HL-60 (cell line): ENCODE measurements at regions not wholly inside any gene's neighbourhood (a gene's known extent, or its start where the extent isn't known, plus 50 kb on each side); places are given as distances from the start of the nearest gene placed in this dataset.

Source experiments
- DNase-seq, 2 experiments: peaks; one replicate each; pipeline ENCODE4 v3.0.0-alpha.2; 2010 to 2020; ENCODE audit warnings: low read depth in 1 of 2, low spot score in 1 of 2
- H3K27ac ChIP-seq: fragments of 250-450 bp; sonication (Bioruptor Pico); replicated peaks from 2 replicates; pipeline ENCODE4 v1.5.1; 2020; ENCODE audit warnings: mild to moderate bottlenecking, moderate library complexity
- H3K27me3 ChIP-seq: fragments of 250-450 bp; sonication (Bioruptor Pico); 2 replicates; pipeline ENCODE4 v1.5.1; 2021; ENCODE audit warnings: mild to moderate bottlenecking, moderate library complexity; ENCODE audit not compliant: insufficient read depth, poor library complexity, severe bottlenecking
- H3K4me3 ChIP-seq: replicated peaks from 2 replicates; pipeline ENCODE4 v1.5.1; 2011; ENCODE audit warnings: mild to moderate bottlenecking, control low read depth, low read length; ENCODE audit not compliant: insufficient read depth
- GABPA ChIP-seq: IDR thresholded peaks from 2 replicates; pipeline ENCODE4 v1.6.1; 2012; ENCODE audit warnings: low read depth
- POLR2AphosphoS5 ChIP-seq: IDR thresholded peaks from 2 replicates; pipeline ENCODE4 v1.6.1; 2012; ENCODE audit warnings: low read depth
- SPI1 ChIP-seq: IDR thresholded peaks from 2 replicates; pipeline ENCODE4 v1.6.1; 2012; ENCODE audit warnings: low read depth, mild to moderate bottlenecking, borderline replicate concordance
- TF ChIP-seq, protein P1 (sequence below): IDR thresholded peaks from 2 replicates; pipeline ENCODE4 v1.6.1; 2012; ENCODE audit warnings: low read depth; ENCODE audit not compliant: insufficient replicate concordance
- TF ChIP-seq, protein P2 (sequence below): IDR thresholded peaks from one replicate; pipeline ENCODE4 v1.5.1; 2011; ENCODE audit warnings: low read length, control low read depth, inconsistent platforms; ENCODE audit not compliant: insufficient read depth

DNA sequence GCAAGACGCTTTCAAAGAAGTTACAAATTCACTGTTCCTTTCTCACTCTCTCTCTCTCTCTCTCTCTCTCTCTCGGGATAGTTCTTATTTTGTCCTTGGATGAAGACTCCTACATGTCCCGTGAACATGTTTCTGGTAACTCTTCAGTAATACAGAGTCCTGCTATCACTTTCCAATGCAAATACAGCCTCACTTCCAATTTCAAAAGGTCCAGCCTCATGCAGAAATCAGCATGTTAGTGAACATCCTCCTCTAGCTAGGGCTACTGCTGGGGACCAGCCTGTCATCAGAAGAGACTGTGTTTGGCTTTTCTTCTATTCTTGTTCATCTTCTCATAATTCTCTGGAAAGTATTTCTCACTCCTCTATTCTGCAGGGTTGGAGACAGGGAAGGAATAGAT, 1306.7 kb upstream of the CELF4 start:
- no peak overlapping the region for H3K4me3 ChIP-seq
- H3K27ac ChIP-seq = no peak overlapping the region
- TF ChIP-seq, protein P1, sequence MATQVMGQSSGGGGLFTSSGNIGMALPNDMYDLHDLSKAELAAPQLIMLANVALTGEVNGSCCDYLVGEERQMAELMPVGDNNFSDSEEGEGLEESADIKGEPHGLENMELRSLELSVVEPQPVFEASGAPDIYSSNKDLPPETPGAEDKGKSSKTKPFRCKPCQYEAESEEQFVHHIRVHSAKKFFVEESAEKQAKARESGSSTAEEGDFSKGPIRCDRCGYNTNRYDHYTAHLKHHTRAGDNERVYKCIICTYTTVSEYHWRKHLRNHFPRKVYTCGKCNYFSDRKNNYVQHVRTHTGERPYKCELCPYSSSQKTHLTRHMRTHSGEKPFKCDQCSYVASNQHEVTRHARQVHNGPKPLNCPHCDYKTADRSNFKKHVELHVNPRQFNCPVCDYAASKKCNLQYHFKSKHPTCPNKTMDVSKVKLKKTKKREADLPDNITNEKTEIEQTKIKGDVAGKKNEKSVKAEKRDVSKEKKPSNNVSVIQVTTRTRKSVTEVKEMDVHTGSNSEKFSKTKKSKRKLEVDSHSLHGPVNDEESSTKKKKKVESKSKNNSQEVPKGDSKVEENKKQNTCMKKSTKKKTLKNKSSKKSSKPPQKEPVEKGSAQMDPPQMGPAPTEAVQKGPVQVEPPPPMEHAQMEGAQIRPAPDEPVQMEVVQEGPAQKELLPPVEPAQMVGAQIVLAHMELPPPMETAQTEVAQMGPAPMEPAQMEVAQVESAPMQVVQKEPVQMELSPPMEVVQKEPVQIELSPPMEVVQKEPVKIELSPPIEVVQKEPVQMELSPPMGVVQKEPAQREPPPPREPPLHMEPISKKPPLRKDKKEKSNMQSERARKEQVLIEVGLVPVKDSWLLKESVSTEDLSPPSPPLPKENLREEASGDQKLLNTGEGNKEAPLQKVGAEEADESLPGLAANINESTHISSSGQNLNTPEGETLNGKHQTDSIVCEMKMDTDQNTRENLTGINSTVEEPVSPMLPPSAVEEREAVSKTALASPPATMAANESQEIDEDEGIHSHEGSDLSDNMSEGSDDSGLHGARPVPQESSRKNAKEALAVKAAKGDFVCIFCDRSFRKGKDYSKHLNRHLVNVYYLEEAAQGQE = no peak
- TF ChIP-seq SPI1 (no peak), GABPA (no peak), POLR2AphosphoS5 (no peak)
- TF ChIP-seq, protein P2, sequence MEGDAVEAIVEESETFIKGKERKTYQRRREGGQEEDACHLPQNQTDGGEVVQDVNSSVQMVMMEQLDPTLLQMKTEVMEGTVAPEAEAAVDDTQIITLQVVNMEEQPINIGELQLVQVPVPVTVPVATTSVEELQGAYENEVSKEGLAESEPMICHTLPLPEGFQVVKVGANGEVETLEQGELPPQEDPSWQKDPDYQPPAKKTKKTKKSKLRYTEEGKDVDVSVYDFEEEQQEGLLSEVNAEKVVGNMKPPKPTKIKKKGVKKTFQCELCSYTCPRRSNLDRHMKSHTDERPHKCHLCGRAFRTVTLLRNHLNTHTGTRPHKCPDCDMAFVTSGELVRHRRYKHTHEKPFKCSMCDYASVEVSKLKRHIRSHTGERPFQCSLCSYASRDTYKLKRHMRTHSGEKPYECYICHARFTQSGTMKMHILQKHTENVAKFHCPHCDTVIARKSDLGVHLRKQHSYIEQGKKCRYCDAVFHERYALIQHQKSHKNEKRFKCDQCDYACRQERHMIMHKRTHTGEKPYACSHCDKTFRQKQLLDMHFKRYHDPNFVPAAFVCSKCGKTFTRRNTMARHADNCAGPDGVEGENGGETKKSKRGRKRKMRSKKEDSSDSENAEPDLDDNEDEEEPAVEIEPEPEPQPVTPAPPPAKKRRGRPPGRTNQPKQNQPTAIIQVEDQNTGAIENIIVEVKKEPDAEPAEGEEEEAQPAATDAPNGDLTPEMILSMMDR = no peak
- no peak for DNase-seq
- no peaks in the 10 kb centered on the region for H3K27me3 ChIP-seq

DNA sequence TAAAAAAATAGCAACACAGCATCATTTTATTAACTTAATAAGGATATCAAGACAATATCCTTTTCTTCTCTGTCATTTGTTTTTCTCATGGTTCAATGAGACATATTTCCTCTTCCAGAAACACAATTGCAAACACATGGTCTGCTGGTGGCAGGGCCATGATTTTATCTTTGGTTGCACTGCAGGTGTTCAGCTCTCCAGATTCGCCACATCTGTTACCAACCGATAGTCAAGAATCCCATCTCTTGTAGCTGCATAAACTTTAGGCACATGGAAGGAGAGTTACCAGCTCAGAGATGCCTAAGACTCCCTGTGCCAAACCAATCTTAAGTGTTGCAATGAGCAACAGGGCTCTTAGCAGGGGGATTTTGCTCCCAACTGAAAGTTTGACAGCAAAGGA, 1303.2 kb upstream of the CELF4 start:
- H3K27me3 ChIP-seq = no peaks in the 10 kb centered on the region
- no peak overlapping the region for H3K4me3 ChIP-seq
- no peak for TF ChIP-seq SPI1
- no peak for TF ChIP-seq POLR2AphosphoS5
- TF ChIP-seq GABPA = no peak
- TF ChIP-seq, protein P1 = no peak
- TF ChIP-seq, protein P2 = no peak
- no peak overlapping the region for H3K27ac ChIP-seq
- no peak for DNase-seq

DNA sequence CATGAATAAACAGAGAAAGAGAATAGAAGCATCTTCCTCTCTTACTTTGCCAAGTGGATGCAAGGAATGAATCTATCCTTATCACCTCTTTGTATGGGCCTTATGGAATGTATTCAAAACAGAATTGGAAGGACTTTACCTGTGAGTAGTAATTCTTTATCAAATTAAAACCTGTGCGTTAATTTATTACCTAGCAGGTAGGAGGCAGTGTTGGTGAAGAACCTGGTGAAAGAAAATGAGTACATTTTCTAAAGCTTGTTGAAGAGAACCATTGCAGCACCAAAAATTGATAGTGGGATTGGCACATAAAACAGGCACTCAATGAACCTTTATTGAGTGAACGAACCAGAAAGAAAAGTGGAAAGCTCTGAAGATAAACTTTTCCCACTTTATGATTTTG, 1302.1 kb upstream of the CELF4 start:
- TF ChIP-seq POLR2AphosphoS5 = no peak
- no peak for TF ChIP-seq SPI1
- H3K4me3 ChIP-seq = no peak overlapping the region
- DNase-seq = no peak
- no peaks in the 10 kb centered on the region for H3K27me3 ChIP-seq
- no peak overlapping the region for H3K27ac ChIP-seq

DNA sequence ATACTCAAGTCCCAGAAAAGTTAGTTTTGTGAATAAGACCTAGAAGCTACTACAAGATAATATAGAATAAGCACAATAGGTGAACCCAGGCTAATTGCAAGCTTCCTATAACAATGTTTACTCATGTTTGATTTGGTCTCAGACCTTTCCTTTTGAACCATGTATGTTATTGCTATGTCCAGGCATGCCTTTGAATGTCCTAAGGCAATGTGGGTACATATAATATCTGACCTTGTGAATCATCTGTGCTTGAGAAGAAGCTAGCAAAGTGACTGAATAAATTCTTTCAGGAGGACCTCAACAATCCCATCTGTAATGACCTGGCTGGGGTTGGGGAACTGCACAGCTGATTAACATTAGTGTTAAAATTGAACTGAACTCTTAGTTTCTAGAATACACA, 1285.9 kb upstream of the CELF4 start:
- Histone ChIP-seq H3K27ac (no peak overlapping the region), H3K27me3 (no peaks in the 10 kb centered on the region), H3K4me3 (no peak overlapping the region)
- DNase-seq = no peak
- TF ChIP-seq, protein P1 = no peak
- TF ChIP-seq, protein P2 = no peak
- TF ChIP-seq SPI1 = no peak
- no peak for TF ChIP-seq GABPA
- TF ChIP-seq POLR2AphosphoS5 = no peak
